Keratinocyte (primary cell): ENCODE measurements at regions not wholly inside any gene's neighbourhood (a gene's known extent, or its start where the extent isn't known, plus 50 kb on each side); places are given as distances from the start of the nearest gene placed in this dataset.

Experiments
- DNase-seq: peaks from one replicate; pipeline ENCODE4 v3.0.0-alpha.2; 2011; ENCODE audit warnings: low read depth, missing footprints, low spot score
- FAIRE-seq: peaks from 2 replicates; lab custom pipeline; 2011; peaks lifted over from hg19 to GRCh38; lab: Jason Lieb, UNC
- H2AFZ ChIP-seq: 2 replicates; pipeline ENCODE4 v1.6.0; 2012; ENCODE audit warnings: low read length, control low read depth, inconsistent platforms; ENCODE audit not compliant: control insufficient read depth
- H3K27ac ChIP-seq: 2 replicates; pipeline ENCODE4 v1.5.1; 2011; ENCODE audit warnings: low read length; ENCODE audit not compliant: control insufficient read depth, insufficient read depth
- H3K27me3 ChIP-seq: 3 replicates; pipeline ENCODE4 v1.6.0; 2011; ENCODE audit warnings: low read length; ENCODE audit not compliant: control insufficient read depth, insufficient read depth; ENCODE audit errors: extremely low read depth
- H3K36me3 ChIP-seq, 2 experiments: 2 replicates in 1 of 2; 3 replicates in 1 of 2; pipeline ENCODE4 v1.5.1; 2011; ENCODE audit warnings: low read length in 2 of 2, mild to moderate bottlenecking in 1 of 2; ENCODE audit not compliant: control insufficient read depth in 2 of 2, insufficient read depth in 2 of 2; ENCODE audit errors: extremely low read depth in 1 of 2
- H3K4me1 ChIP-seq: 3 replicates; pipeline ENCODE4 v1.5.1; 2011; ENCODE audit warnings: low read length; ENCODE audit not compliant: control insufficient read depth, insufficient read depth; ENCODE audit errors: extremely low read depth
- H3K4me2 ChIP-seq: 3 replicates; pipeline ENCODE4 v1.6.0; 2011; ENCODE audit warnings: low read depth, low read length; ENCODE audit not compliant: control insufficient read depth, insufficient read depth; ENCODE audit errors: extremely low read depth
- H3K4me3 ChIP-seq, 3 experiments: fragments of 200-600 bp in 1 of 3; sonication (generic) in 1 of 3; 2 replicates in 2 of 3; 3 replicates in 1 of 3; pipeline ENCODE4 v1.5.1; 2011 to 2016; ENCODE audit warnings: low read length in 3 of 3, mild to moderate bottlenecking in 3 of 3, control low read depth in 2 of 3, inconsistent platforms in 1 of 3, low read depth in 1 of 3, mixed read lengths in 1 of 3, mixed run types in 1 of 3, moderate library complexity in 1 of 3; ENCODE audit not compliant: control insufficient read depth in 2 of 3, insufficient read depth in 2 of 3; ENCODE audit errors: extremely low read depth in 1 of 3
- H3K79me2 ChIP-seq: 2 replicates; pipeline ENCODE4 v1.6.0; 2012; ENCODE audit warnings: low read length; ENCODE audit not compliant: control insufficient read depth, insufficient read depth
- H3K9ac ChIP-seq: 3 replicates; pipeline ENCODE4 v1.6.0; 2011; ENCODE audit warnings: low read length; ENCODE audit not compliant: control insufficient read depth, insufficient read depth; ENCODE audit errors: extremely low read depth
- H3K9me1 ChIP-seq: 3 replicates; pipeline ENCODE4 v1.6.0; 2011; ENCODE audit warnings: low read length; ENCODE audit not compliant: control insufficient read depth, insufficient read depth; ENCODE audit errors: extremely low read depth
- H3K9me3 ChIP-seq: 2 replicates; pipeline ENCODE4 v1.5.1; 2012; ENCODE audit warnings: low read depth, low read length; ENCODE audit not compliant: control insufficient read depth
- H4K20me1 ChIP-seq: 3 replicates; pipeline ENCODE4 v1.6.0; 2011; ENCODE audit warnings: low read length; ENCODE audit not compliant: control insufficient read depth, insufficient read depth; ENCODE audit errors: extremely low read depth
- CTCF ChIP-seq, 3 experiments: IDR thresholded peaks in 1 of 3; conservative IDR thresholded peaks in 1 of 3; optimal IDR thresholded peaks in 1 of 3; 2 replicates in 2 of 3; 3 replicates in 1 of 3; pipeline versions ENCODE3 to v1.5.1; 2011; ENCODE audit warnings: low read length in 3 of 3, mild to moderate bottlenecking in 3 of 3, moderate library complexity in 2 of 3, control low read depth in 1 of 3, inconsistent platforms in 1 of 3; ENCODE audit not compliant: insufficient read depth in 2 of 3; ENCODE audit errors: extremely low read depth in 1 of 3
- EZH2 ChIP-seq: IDR thresholded peaks from one replicate; pipeline ENCODE4 v1.6.1; 2012; ENCODE audit warnings: inconsistent platforms, mild to moderate bottlenecking, low read length, moderate library complexity
- dilution Hi-C: fragments of 300-500 bp; cut with MboI; formaldehyde crosslinking; loops from one replicate; pipeline ENCODE4 v1.7.0; 2020; ENCODE audit warnings: low sequenced_read_pairs; ENCODE audit not compliant: extremely low pct_ligation_motif_present

GRCh38 chr13:105665284-105665683 lies 870.2 kb downstream of the EFNB2 start:
- H3K4me2 ChIP-seq = peak overlapping the region; percentile 88
- no peak for TF ChIP-seq EZH2
- TF ChIP-seq CTCF (optimal IDR thresholded peaks at IDR 0.05 in 1 of 3, IDR thresholded peaks at IDR 0.05 in 1 of 3, conservative IDR thresholded peaks at IDR 0.05 in 1 of 3; ENCODE audit: extremely low read depth in 1 of 3, insufficient read depth in 2 of 3, low read length in 3 of 3) = no peak
- DNase-seq = peak; percentile 54
- H4K20me1 ChIP-seq = no peaks in the 10 kb centered on the region
- H3K9me3 ChIP-seq = no peaks in the 10 kb centered on the region
- no peaks in the 10 kb centered on the region for H3K9me1 ChIP-seq
- peak; percentile 99 for FAIRE-seq
- H3K27me3 ChIP-seq = no peaks in the 10 kb centered on the region
- peak overlapping the region; percentile 78 for H3K27ac ChIP-seq
- H2AFZ ChIP-seq = peak overlapping the region; percentile 96
- dilution Hi-C loops = no loop called here
- H3K9ac ChIP-seq = peak overlapping the region; percentile 33
- H3K4me3 ChIP-seq = peak overlapping the region in 1 of 3 experiments; percentile 58
- no peaks in the 10 kb centered on the region for H3K79me2 ChIP-seq
- peaks cover 14% of the 10 kb centered on the region for H3K4me1 ChIP-seq
- H3K36me3 ChIP-seq = no peaks in the 10 kb centered on the region

- Histone ChIP-seq H3K27ac (no peak overlapping the region), H4K20me1 (no peaks in the 10 kb centered on the region), H3K9ac (no peak overlapping the region), H3K79me2 (no peaks in the 10 kb centered on the region), H3K4me3 (no peak overlapping the region), H3K27me3 (no peaks in the 10 kb centered on the region), H3K9me3 (no peaks in the 10 kb centered on the region), H3K4me1 (peaks cover 14% of the 10 kb centered on the region), H3K9me1 (no peaks in the 10 kb centered on the region), H2AFZ (no peak overlapping the region), H3K4me2 (no peak overlapping the region), H3K36me3 (no peaks in the 10 kb centered on the region)
- DNase-seq = no peak
- dilution Hi-C loops = no loop called here
- TF ChIP-seq CTCF (optimal IDR thresholded peaks at IDR 0.05 in 1 of 3, IDR thresholded peaks at IDR 0.05 in 1 of 3, conservative IDR thresholded peaks at IDR 0.05 in 1 of 3; ENCODE audit: extremely low read depth in 1 of 3, insufficient read depth in 2 of 3, low read length in 3 of 3) = no peak
- no peak for TF ChIP-seq EZH2
- no peak for FAIRE-seq
Measured at GRCh38 chr13:105663182-105663581, 872.3 kb downstream of the EFNB2 start.
